ENCODE measurements at regions not wholly inside any gene's neighbourhood (a gene's known extent, or its start where the extent isn't known, plus 50 kb on each side); places are given as distances from the start of the nearest gene placed in this dataset.
A peak's percentile ranks its signal among the peaks of the same experiment; 100 is the strongest.

DNA sequence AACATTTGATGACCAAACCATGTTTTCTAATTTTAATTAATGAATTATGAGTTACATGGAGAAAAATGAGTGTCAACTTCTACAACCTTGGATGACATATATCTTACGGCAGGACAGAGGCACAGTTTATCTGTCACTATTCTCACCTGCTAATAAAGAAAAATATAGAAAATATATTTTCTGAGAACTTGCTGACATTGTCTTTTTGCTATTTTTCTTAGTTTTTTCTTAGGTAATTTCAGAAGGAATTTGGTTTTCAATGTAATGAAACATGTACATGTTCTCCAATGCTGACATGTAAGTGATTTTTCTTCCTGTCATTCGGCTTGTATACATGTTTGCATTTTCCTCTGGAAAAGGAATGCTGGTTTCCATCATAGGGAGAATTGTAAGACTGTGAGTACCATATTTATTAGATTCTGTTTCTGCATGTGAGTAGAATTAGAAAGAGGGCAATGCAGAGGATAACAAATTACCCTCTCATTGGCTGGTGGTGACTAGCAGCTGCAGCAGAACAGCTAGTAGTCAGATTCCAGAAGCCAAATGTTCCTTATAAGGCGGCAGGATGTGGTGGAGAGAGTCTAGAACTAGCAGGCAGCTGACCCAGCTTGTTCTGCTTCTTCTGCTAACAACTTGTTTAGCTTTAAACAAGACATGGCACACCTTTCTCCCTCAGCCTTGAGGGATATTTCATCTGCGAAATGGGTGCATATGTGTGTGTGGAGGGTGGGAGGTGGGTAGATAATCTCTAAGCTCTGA, 132.8 kb upstream of the SPACA1 start:
- no TSS peak for BruUV-seq (replicated peaks)
- Mint-ChIP-seq H3K9me3 (ENCODE audit: low read depth, unreplicated experiment) (no peaks in the 10 kb centered on the region), H3K4me1 (ENCODE audit: low read depth, unreplicated experiment) (peaks cover 12% of the 10 kb centered on the region), H3K4me3 (ENCODE audit: low read depth, unreplicated experiment) (no peak overlapping the region), H3K27ac (ENCODE audit: unreplicated experiment) (no peak overlapping the region), H3K27me3 (ENCODE audit: unreplicated experiment) (no peaks in the 10 kb centered on the region), H3K36me3 (ENCODE audit: insufficient read depth, unreplicated experiment) (no peaks in the 10 kb centered on the region)
- CTCF ChIA-PET, result no interaction called here
- TF ChIP-seq, protein P1, sequence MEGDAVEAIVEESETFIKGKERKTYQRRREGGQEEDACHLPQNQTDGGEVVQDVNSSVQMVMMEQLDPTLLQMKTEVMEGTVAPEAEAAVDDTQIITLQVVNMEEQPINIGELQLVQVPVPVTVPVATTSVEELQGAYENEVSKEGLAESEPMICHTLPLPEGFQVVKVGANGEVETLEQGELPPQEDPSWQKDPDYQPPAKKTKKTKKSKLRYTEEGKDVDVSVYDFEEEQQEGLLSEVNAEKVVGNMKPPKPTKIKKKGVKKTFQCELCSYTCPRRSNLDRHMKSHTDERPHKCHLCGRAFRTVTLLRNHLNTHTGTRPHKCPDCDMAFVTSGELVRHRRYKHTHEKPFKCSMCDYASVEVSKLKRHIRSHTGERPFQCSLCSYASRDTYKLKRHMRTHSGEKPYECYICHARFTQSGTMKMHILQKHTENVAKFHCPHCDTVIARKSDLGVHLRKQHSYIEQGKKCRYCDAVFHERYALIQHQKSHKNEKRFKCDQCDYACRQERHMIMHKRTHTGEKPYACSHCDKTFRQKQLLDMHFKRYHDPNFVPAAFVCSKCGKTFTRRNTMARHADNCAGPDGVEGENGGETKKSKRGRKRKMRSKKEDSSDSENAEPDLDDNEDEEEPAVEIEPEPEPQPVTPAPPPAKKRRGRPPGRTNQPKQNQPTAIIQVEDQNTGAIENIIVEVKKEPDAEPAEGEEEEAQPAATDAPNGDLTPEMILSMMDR (IDR thresholded peaks at IDR 0.05; ENCODE audit: unreplicated experiment), result no peak
- intact Hi-C loops (cut with micrococcal nuclease; ENCODE audit: unreplicated experiment), result no loop called here
- DNase-seq, result no peak

- Mint-ChIP-seq H3K4me1 (ENCODE audit: low read depth, unreplicated experiment) (peaks cover 21% of the 10 kb centered on the region), H3K9me3 (ENCODE audit: low read depth, unreplicated experiment) (no peaks in the 10 kb centered on the region), H3K27me3 (ENCODE audit: unreplicated experiment) (no peaks in the 10 kb centered on the region), H3K36me3 (ENCODE audit: insufficient read depth, unreplicated experiment) (no peaks in the 10 kb centered on the region), H3K4me3 (ENCODE audit: low read depth, unreplicated experiment) (no peak overlapping the region), H3K27ac (ENCODE audit: unreplicated experiment) (no peak overlapping the region)
- TF ChIP-seq, protein P1 (IDR thresholded peaks at IDR 0.05; ENCODE audit: unreplicated experiment), result no peak
- DNase-seq, result no peak
- BruUV-seq (replicated peaks), result no TSS peak
- CTCF ChIA-PET, result no interaction called here
- intact Hi-C loops (cut with micrococcal nuclease; ENCODE audit: unreplicated experiment), result no loop called here
Measured at GRCh38 chr6:87913974-87914373, 133.7 kb upstream of the SPACA1 start.

GRCh38 chr6:87912102-87912501, 135.5 kb upstream of the SPACA1 start:
- no peaks in the 10 kb centered on the region for H3K36me3 Mint-ChIP-seq (ENCODE audit: insufficient read depth, unreplicated experiment)
- no peaks in the 10 kb centered on the region for H3K27me3 Mint-ChIP-seq (ENCODE audit: unreplicated experiment)
- no peaks in the 10 kb centered on the region for H3K9me3 Mint-ChIP-seq (ENCODE audit: low read depth, unreplicated experiment)
- peaks cover 14% of the 10 kb centered on the region for H3K4me1 Mint-ChIP-seq (ENCODE audit: low read depth, unreplicated experiment)
- no peak overlapping the region for H3K27ac Mint-ChIP-seq (ENCODE audit: unreplicated experiment)
- intact Hi-C loops (cut with micrococcal nuclease; ENCODE audit: unreplicated experiment), result no loop called here
- H3K4me3 Mint-ChIP-seq (ENCODE audit: low read depth, unreplicated experiment), result no peak overlapping the region
- DNase-seq, result no peak
- TF ChIP-seq, protein P1 (IDR thresholded peaks at IDR 0.05; ENCODE audit: unreplicated experiment), result no peak
- CTCF ChIA-PET, result no interaction called here
- BruUV-seq (replicated peaks), result no TSS peak

DNA sequence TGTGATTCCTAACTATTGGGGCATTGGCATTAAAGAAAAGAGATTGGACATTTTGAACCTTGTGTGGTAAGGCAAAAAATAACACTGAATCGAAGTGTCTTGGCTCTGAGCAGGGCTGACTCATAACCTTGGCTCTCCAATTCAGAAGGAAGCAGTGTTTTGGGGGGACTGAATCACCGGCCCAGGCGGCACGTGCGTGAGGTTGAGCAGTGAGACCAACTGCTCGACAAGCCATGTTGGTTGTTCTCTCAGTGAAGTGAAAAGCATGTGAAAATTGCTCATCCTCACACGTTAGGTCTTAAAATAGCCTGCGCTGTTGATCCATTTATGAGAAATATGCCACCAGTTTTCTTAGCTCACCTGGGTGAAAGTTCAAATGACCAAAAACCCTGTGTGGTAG, 137.8 kb upstream of the SPACA1 start:
- TF ChIP-seq, protein P1 (IDR thresholded peaks at IDR 0.05; ENCODE audit: unreplicated experiment), result no peak
- no peaks in the 10 kb centered on the region for H3K36me3 Mint-ChIP-seq (ENCODE audit: insufficient read depth, unreplicated experiment)
- intact Hi-C loops (cut with micrococcal nuclease; ENCODE audit: unreplicated experiment), result no loop called here
- peaks cover 14% of the 10 kb centered on the region for H3K4me1 Mint-ChIP-seq (ENCODE audit: low read depth, unreplicated experiment)
- no peak overlapping the region for H3K4me3 Mint-ChIP-seq (ENCODE audit: low read depth, unreplicated experiment)
- no peaks in the 10 kb centered on the region for H3K9me3 Mint-ChIP-seq (ENCODE audit: low read depth, unreplicated experiment)
- no peaks in the 10 kb centered on the region for H3K27me3 Mint-ChIP-seq (ENCODE audit: unreplicated experiment)
- CTCF ChIA-PET, result no interaction called here
- DNase-seq, result peak; percentile 52
- no TSS peak for BruUV-seq (replicated peaks)
- H3K27ac Mint-ChIP-seq (ENCODE audit: unreplicated experiment), result no peak overlapping the region
